RWPE1 (cell line): ENCODE measurements at regions not wholly inside any gene's neighbourhood (a gene's known extent, or its start where the extent isn't known, plus 50 kb on each side); places are given as distances from the start of the nearest gene placed in this dataset.

Experiments used
- CTCF ChIA-PET: fragments of 350-600 bp; sonication (Branson Sonifier 250); formaldehyde crosslinking; extraction: SDS; loops from one replicate; lab custom pipeline; 2021; lab: Yijun Ruan, JAX
- POLR2A ChIA-PET: fragments of 400-600 bp; formaldehyde crosslinking; extraction: SDS; loops from one replicate; lab custom pipeline; 2020; ENCODE audit warnings: antibody characterized with exemption; ENCODE audit not compliant: low non-redundant PET; lab: Yijun Ruan, JAX
- DNase-seq: peaks from one replicate; pipeline ENCODE4 v3.0.0; 2012; ENCODE audit warnings: low spot score
- H3K27ac ChIP-seq: fragments of 450-650 bp; 2 replicates; pipeline ENCODE4 v1.5.1; 2017
- TF ChIP-seq, protein P1 (sequence below): fragments of 450-650 bp; conservative IDR thresholded peaks from 2 replicates; pipeline ENCODE4 v1.5.1; 2017; ENCODE audit warnings: low read depth, mild to moderate bottlenecking

DNA sequence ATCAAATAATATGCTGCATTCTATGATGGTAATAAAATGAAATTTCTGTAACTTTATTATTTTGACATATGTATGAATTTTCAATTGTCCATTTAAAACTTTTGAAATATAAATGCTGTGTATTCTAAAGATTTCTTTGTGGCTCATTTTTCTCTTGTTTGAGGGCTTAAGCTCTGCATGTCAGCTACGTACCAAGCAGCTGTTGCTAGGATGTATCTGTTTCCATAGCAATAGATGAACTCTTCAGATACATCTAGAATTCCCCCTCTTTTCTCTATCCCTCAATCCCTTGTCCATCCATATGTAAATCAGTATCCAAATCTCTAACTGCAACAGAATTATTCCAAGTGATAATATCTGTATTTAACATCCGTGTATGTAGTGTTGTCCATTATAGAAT, 76.5 kb upstream of the OPRM1 start:
- no peak for DNase-seq
- no peak overlapping the region for H3K27ac ChIP-seq
- CTCF ChIA-PET, result no interaction called here
- TF ChIP-seq, protein P1, sequence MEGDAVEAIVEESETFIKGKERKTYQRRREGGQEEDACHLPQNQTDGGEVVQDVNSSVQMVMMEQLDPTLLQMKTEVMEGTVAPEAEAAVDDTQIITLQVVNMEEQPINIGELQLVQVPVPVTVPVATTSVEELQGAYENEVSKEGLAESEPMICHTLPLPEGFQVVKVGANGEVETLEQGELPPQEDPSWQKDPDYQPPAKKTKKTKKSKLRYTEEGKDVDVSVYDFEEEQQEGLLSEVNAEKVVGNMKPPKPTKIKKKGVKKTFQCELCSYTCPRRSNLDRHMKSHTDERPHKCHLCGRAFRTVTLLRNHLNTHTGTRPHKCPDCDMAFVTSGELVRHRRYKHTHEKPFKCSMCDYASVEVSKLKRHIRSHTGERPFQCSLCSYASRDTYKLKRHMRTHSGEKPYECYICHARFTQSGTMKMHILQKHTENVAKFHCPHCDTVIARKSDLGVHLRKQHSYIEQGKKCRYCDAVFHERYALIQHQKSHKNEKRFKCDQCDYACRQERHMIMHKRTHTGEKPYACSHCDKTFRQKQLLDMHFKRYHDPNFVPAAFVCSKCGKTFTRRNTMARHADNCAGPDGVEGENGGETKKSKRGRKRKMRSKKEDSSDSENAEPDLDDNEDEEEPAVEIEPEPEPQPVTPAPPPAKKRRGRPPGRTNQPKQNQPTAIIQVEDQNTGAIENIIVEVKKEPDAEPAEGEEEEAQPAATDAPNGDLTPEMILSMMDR, result no peak
- POLR2A ChIA-PET, result no interaction called here

DNA sequence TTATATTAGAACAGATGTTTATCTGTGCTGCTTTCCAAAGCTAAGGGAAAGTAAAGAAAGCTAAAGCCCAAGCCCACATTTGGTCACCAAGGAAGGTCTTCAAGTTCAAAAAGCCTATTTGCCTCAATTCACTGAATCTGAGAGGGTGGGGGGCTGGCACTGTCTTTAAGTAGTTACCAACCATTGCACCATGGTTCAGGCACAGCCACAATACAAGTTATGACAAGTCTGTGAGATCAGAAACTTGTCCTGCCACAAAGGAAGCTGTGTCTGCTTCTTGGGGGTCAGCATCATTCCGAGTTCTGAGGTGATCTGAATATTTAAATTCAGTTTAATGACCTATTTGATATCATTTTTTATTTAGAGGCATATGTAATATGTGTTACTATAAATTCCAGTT, 78.3 kb upstream of the OPRM1 start:
- H3K27ac ChIP-seq, result no peak overlapping the region
- TF ChIP-seq, protein P1, result no peak
- CTCF ChIA-PET, result no interaction called here
- no peak for DNase-seq
- POLR2A ChIA-PET, result no interaction called here

DNA sequence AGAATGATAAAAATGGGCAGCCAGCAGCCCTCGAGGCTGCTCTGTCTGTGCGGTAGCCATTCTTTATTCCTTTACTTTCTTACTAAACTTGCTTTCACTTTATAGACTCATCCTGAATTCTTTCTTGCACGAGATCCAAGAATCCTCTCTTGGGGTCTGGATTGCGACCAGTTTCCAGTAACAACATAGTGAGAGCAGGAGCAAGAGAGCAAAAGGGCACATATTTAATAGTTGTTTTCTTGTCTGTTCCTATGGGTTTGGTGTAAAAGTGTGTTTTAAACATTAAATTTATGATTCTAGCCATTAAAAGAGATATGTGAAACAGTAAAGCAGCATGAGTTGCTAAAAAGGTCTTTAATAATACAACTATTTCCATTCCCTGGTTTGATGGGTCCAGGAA, 78.8 kb upstream of the OPRM1 start:
- CTCF ChIA-PET, result no interaction called here
- TF ChIP-seq, protein P1, result no peak
- POLR2A ChIA-PET, result no interaction called here
- DNase-seq, result no peak
- no peak overlapping the region for H3K27ac ChIP-seq

DNA sequence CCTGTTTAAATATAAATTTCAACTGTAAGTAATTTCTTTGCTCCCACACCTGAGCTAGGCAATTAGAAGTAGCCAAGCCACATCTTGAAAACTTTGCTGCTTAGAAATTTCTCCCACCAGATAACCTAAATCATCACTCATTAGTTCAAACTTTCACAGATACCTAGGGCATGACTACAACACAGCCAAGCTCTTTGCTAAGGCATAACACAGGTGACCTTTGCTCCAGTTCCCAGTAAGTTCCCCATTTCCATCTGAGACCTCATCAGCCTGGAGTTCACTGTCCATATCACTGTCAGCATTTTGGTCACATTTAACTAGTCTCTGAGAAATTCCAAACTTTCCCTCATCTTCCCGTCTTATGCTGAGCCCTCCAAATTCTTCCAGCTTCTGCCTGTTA, 79.8 kb upstream of the OPRM1 start:
- TF ChIP-seq, protein P1, result no peak
- POLR2A ChIA-PET, result no interaction called here
- no peak for DNase-seq
- CTCF ChIA-PET, result no interaction called here
- no peak overlapping the region for H3K27ac ChIP-seq

DNA sequence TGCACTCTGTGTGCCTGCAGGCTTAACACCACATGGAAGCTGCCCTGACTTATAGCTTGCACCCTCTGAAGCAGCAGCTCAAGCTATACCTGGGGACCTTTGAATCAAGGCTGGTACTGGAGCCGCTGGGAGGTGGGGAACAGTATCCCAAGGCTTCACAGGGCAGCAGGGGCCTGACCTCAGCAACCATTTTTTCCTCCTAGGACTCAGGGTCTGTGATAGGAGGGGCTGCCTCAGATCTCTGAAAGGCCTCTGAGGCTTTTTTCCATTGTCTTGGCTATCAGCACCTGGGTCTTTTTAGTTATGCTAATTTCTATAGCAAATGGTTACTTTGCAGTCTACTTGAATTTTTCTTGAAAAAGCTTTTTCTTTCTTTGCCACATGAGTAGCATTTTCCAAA, 80.2 kb upstream of the OPRM1 start:
- TF ChIP-seq, protein P1, result no peak
- ChIA-PET POLR2A (no interaction called here), CTCF (interaction anchor here (0.7 kb wide), 1 partner anchor 808 kb away, joined by 3 read pairs; no protein-coding TSS in a partner anchor)
- H3K27ac ChIP-seq, result no peak overlapping the region
- DNase-seq, result no peak

DNA sequence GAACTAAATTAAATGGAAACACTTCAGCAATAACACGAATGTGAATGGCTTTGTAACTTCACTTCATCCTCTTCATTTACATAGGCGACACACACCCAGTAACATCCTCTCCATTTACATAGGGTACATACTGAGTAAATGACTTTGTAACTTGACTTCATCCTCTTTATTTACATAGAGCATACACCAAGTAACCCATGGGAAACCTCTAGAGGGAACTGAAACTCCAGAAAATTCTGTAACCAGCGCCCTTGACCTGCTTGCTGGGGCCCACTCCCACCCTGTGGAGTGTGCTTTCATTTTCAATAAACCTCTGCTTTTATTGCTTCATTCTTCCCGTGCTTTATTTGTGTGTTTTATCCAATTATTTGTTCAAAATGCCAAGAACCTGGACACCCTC, 81.6 kb upstream of the OPRM1 start:
- CTCF ChIA-PET, result interaction anchor here (0.7 kb wide), 1 partner anchor 726 kb away, joined by 6 read pairs; no protein-coding TSS in a partner anchor
- H3K27ac ChIP-seq, result no peak overlapping the region
- no peak for DNase-seq
- POLR2A ChIA-PET, result no interaction called here
- TF ChIP-seq, protein P1, result no peak
